H1 (cell line): ENCODE measurements at regions not wholly inside any gene's neighbourhood (a gene's known extent, or its start where the extent isn't known, plus 50 kb on each side); places are given as distances from the start of the nearest gene placed in this dataset.

Experiments used
- CTCF ChIA-PET: fragments of 300-600 bp; sonication (Branson Sonifier 250); formaldehyde crosslinking; loops from one replicate; lab custom pipeline; 2021; ENCODE audit not compliant: partially characterized antibody; lab: Charles Lee
- POLR2A ChIA-PET: fragments of 300-600 bp; sonication (Branson Sonifier 250); formaldehyde crosslinking; loops from one replicate; lab custom pipeline; 2021; ENCODE audit warnings: inconsistent platforms; ENCODE audit not compliant: partially characterized antibody; lab: Charles Lee
- DNase-seq, 2 experiments: peaks; one replicate each; pipeline versions ENCODE4 v3.0.0 to v3.0.0-alpha.2; 2010 to 2022; ENCODE audit warnings: low spot score in 2 of 2, low read depth in 1 of 2, mixed read lengths in 1 of 2
- FAIRE-seq: peaks from 2 replicates; lab custom pipeline; 2011; peaks lifted over from hg19 to GRCh38; lab: Jason Lieb, UNC
- H2AFZ ChIP-seq: 2 replicates; pipeline ENCODE4 v1.8.1; 2012; ENCODE audit warnings: low read length, inconsistent platforms
- H2AK5ac ChIP-seq: 2 replicates; pipeline ENCODE4 v1.6.1; 2013; ENCODE audit warnings: low read depth, low read length
- H2BK120ac ChIP-seq: replicated peaks from 2 replicates; pipeline ENCODE3; 2013; ENCODE audit warnings: low read depth, low read length, inconsistent platforms
- H2BK12ac ChIP-seq: 2 replicates; pipeline ENCODE4 v1.6.1; 2013; ENCODE audit warnings: low read depth, low read length
- H2BK15ac ChIP-seq: 2 replicates; pipeline ENCODE4 v1.6.1; 2013; ENCODE audit warnings: low read length
- H2BK20ac ChIP-seq: 2 replicates; pipeline ENCODE4 v1.6.1; 2013; ENCODE audit warnings: low read length
- H2BK5ac ChIP-seq: 2 replicates; pipeline ENCODE4 v1.6.1; 2013; ENCODE audit warnings: low read depth, low read length
- H3K14ac ChIP-seq: 2 replicates; pipeline ENCODE4 v1.6.1; 2013; ENCODE audit warnings: inconsistent platforms; ENCODE audit not compliant: insufficient read length
- H3K18ac ChIP-seq: 2 replicates; pipeline ENCODE4 v1.6.1; 2013; ENCODE audit warnings: low read length; ENCODE audit errors: extremely low read depth
- H3K23ac ChIP-seq: 2 replicates; pipeline ENCODE4 v1.6.1; 2013; ENCODE audit warnings: inconsistent platforms; ENCODE audit not compliant: insufficient read length
- H3K23me2 ChIP-seq: 2 replicates; pipeline ENCODE4 v1.6.1; 2013; ENCODE audit warnings: low read depth, low read length
- H3K27ac ChIP-seq: 2 replicates; pipeline ENCODE4 v1.6.1; 2011; ENCODE audit warnings: low read depth, low read length, inconsistent platforms
- H3K27me3 ChIP-seq, 4 experiments: replicated peaks in 1 of 4; 1 replicate in 1 of 4; 2 replicates in 3 of 4; pipeline versions ENCODE4 v1.6.1 to v1.8.1; 2011 to 2013; ENCODE audit warnings: low read length in 3 of 4, mild to moderate bottlenecking in 3 of 4, inconsistent platforms in 2 of 4, mixed read lengths in 2 of 4, moderate library complexity in 1 of 4; ENCODE audit not compliant: control insufficient read depth in 3 of 4, insufficient read depth in 3 of 4; ENCODE audit errors: extremely low read depth in 1 of 4
- H3K36me3 ChIP-seq, 4 experiments: 2 replicates each; pipeline versions ENCODE4 v1.6.1 to v1.8.1; 2011 to 2013; ENCODE audit warnings: mild to moderate bottlenecking in 4 of 4, low read length in 3 of 4, moderate library complexity in 2 of 4, control low read depth in 1 of 4, inconsistent platforms in 1 of 4; ENCODE audit not compliant: insufficient read depth in 4 of 4, control insufficient read depth in 2 of 4
- H3K4ac ChIP-seq: replicated peaks from 2 replicates; pipeline ENCODE3; 2013; ENCODE audit warnings: low read length, low read depth, mixed read lengths, inconsistent platforms; ENCODE audit not compliant: insufficient read length
- H3K4me1 ChIP-seq, 4 experiments: replicated peaks in 1 of 4; 1 replicate in 1 of 4; 2 replicates in 3 of 4; pipeline versions ENCODE4 v1.6.1 to v1.8.1; 2011 to 2013; ENCODE audit warnings: low read length in 3 of 4, inconsistent platforms in 2 of 4, mixed read lengths in 1 of 4; ENCODE audit not compliant: insufficient read depth in 4 of 4, control insufficient read depth in 3 of 4
- H3K4me2 ChIP-seq, 2 experiments: 2 replicates each; pipeline versions ENCODE4 v1.6.1 to v1.8.1; 2011 to 2013; ENCODE audit warnings: low read depth in 2 of 2, low read length in 2 of 2, control low read depth in 1 of 2, inconsistent platforms in 1 of 2, mild to moderate bottlenecking in 1 of 2; ENCODE audit not compliant: insufficient read depth in 1 of 2
- H3K4me3 ChIP-seq, 4 experiments: fragments of 200-600, 300-600 bp in 1 of 4; sonication (generic), shearing (Covaris generic), sonication (Bioruptor Twin) in 1 of 4; 2 replicates each; pipeline versions ENCODE4 v1.5.1 to v1.8.1; 2011 to 2016; ENCODE audit warnings: low read length in 4 of 4, low read depth in 3 of 4, control low read depth in 2 of 4, inconsistent platforms in 2 of 4, mild to moderate bottlenecking in 2 of 4, mixed read lengths in 1 of 4, moderate library complexity in 1 of 4; ENCODE audit not compliant: insufficient read depth in 2 of 4; ENCODE audit errors: extremely low read depth in 1 of 4
- H3K56ac ChIP-seq: replicated peaks from 2 replicates; pipeline ENCODE3; 2013; ENCODE audit warnings: low read depth, mild to moderate bottlenecking, mixed read lengths, low read length, inconsistent platforms; ENCODE audit not compliant: insufficient read length
- H3K79me1 ChIP-seq: 2 replicates; pipeline ENCODE4 v1.6.1; 2013; ENCODE audit warnings: low read depth, low read length, control low read depth
- H3K79me2 ChIP-seq, 2 experiments: 2 replicates each; pipeline versions ENCODE4 v1.6.1 to v1.8.1; 2012 to 2013; ENCODE audit warnings: low read length in 2 of 2, mild to moderate bottlenecking in 2 of 2, inconsistent platforms in 1 of 2; ENCODE audit not compliant: insufficient read depth in 2 of 2, control insufficient read depth in 1 of 2
- H3K9ac ChIP-seq, 4 experiments: replicated peaks in 1 of 4; 1 replicate in 1 of 4; 2 replicates in 3 of 4; pipeline versions ENCODE4 v1.6.1 to v1.8.1; 2011 to 2013; ENCODE audit warnings: low read depth in 3 of 4, low read length in 3 of 4, control low read depth in 2 of 4, mild to moderate bottlenecking in 2 of 4, moderate library complexity in 2 of 4, inconsistent platforms in 1 of 4; ENCODE audit errors: extremely low read depth in 1 of 4
- H3K9me3 ChIP-seq, 2 experiments: 2 replicates each; pipeline versions ENCODE4 v1.6.1 to v1.8.1; 2012 to 2013; ENCODE audit warnings: mild to moderate bottlenecking in 2 of 2, moderate library complexity in 2 of 2, control low read depth in 1 of 2, inconsistent platforms in 1 of 2, low read depth in 1 of 2, low read length in 1 of 2, mixed read lengths in 1 of 2; ENCODE audit not compliant: insufficient read depth in 2 of 2
- H4K20me1 ChIP-seq, 2 experiments: replicated peaks in 1 of 2; 2 replicates each; pipeline versions ENCODE3 to v1.8.1; 2011 to 2013; ENCODE audit warnings: inconsistent platforms in 2 of 2, low read length in 2 of 2, mild to moderate bottlenecking in 1 of 2; ENCODE audit not compliant: insufficient read depth in 2 of 2, control insufficient read depth in 1 of 2
- H4K5ac ChIP-seq: 2 replicates; pipeline ENCODE4 v1.6.1; 2013; ENCODE audit warnings: low read length, low read depth, mixed read lengths, inconsistent platforms; ENCODE audit not compliant: insufficient read length
- H4K8ac ChIP-seq: 2 replicates; pipeline ENCODE4 v1.8.0; 2013; ENCODE audit warnings: mild to moderate bottlenecking, moderate library complexity, low read length, inconsistent platforms; ENCODE audit not compliant: insufficient read depth; ENCODE audit errors: extremely low read depth
- H4K91ac ChIP-seq: replicated peaks from 2 replicates; pipeline ENCODE3; 2013; ENCODE audit warnings: low read length, mixed read lengths, inconsistent platforms; ENCODE audit not compliant: insufficient read length
- CHD1 ChIP-seq: IDR thresholded peaks from 2 replicates; pipeline ENCODE4 v1.6.1; 2012; ENCODE audit warnings: low read depth, low read length, improper control_type of control experiment
- EZH2 ChIP-seq: fragments of 200-600 bp; sonication (generic); IDR thresholded peaks from 2 replicates; pipeline ENCODE4 v1.7.1; 2012; ENCODE audit warnings: low read depth, mild to moderate bottlenecking, moderate library complexity, low read length, inconsistent platforms; ENCODE audit not compliant: severe bottlenecking
- GABPA ChIP-seq: IDR thresholded peaks from 2 replicates; pipeline ENCODE4 v1.6.1; 2011; ENCODE audit warnings: mild to moderate bottlenecking, low read length, moderate library complexity, borderline replicate concordance; ENCODE audit not compliant: insufficient read depth
- HDAC6 ChIP-seq: IDR thresholded peaks from one replicate; pipeline ENCODE4 v1.7.1; 2012; ENCODE audit warnings: low read depth, mild to moderate bottlenecking, inconsistent platforms, low read length, moderate library complexity
- RFX5 ChIP-seq: IDR thresholded peaks from 2 replicates; pipeline ENCODE4 v1.6.1; 2011; ENCODE audit warnings: low read depth, low read length, improper control_type of control experiment, borderline replicate concordance
- SIX5 ChIP-seq: IDR thresholded peaks from 2 replicates; pipeline ENCODE4 v1.6.1; 2011; ENCODE audit warnings: mild to moderate bottlenecking, low read depth, low read length
- WGBS, 2 experiments: shearing (Covaris generic) in 1 of 2; methylation state at CpG; one replicate each; pipeline versions ENCODE4 v1.1.6 to v1.1.7; 2013 to 2015; ENCODE audit warnings: low lambda C conversion rate in 2 of 2, mixed read lengths in 2 of 2, inconsistent platforms in 1 of 2, low coverage in 1 of 2, missing lambda C conversion rate in 1 of 2; ENCODE audit not compliant: insufficient replicate concordance in 2 of 2, insufficient coverage in 1 of 2, insufficient read length in 1 of 2; ENCODE audit errors: extremely low coverage in 1 of 2, missing lambda C conversion rate in 1 of 2; 5-methylcytosine and 5-hydroxymethylcytosine counted together

GRCh38 chr9:13800776-13801175, 513.2 kb downstream of the NFIB start:
- no peak overlapping the region for H4K8ac ChIP-seq
- no peak overlapping the region for H3K56ac ChIP-seq
- no peaks in the 10 kb centered on the region for H3K79me1 ChIP-seq
- H3K4me3 ChIP-seq: no peak overlapping the region
- H3K4ac ChIP-seq: no peak overlapping the region
- no peak overlapping the region for H4K91ac ChIP-seq
- no peaks in the 10 kb centered on the region for H3K9me3 ChIP-seq
- H3K79me2 ChIP-seq: no peaks in the 10 kb centered on the region
- DNase-seq (no peak), FAIRE-seq (no peak)
- no peak overlapping the region for H3K9ac ChIP-seq
- H3K23ac ChIP-seq: no peak overlapping the region
- no peaks in the 10 kb centered on the region for H3K36me3 ChIP-seq
- no peak overlapping the region for H2BK20ac ChIP-seq
- ChIA-PET CTCF (no interaction called here), POLR2A (no interaction called here)
- no peak overlapping the region for H2BK12ac ChIP-seq
- no peaks in the 10 kb centered on the region for H3K23me2 ChIP-seq
- no peak for TF ChIP-seq CHD1
- no peak for TF ChIP-seq EZH2
- TF ChIP-seq GABPA: no peak
- no peak for TF ChIP-seq SIX5
- no peak for TF ChIP-seq RFX5
- TF ChIP-seq HDAC6: no peak
- H3K4me2 ChIP-seq: no peak overlapping the region
- H2BK120ac ChIP-seq: no peak overlapping the region
- no peaks in the 10 kb centered on the region for H4K20me1 ChIP-seq
- WGBS, 2 experiments: 74% methylated on average over 3 of the region's 3 CpGs; no CpG with 5 or more reads in 1 of the 2 experiments
- H3K4me1 ChIP-seq: no peaks in the 10 kb centered on the region
- no peak overlapping the region for H3K18ac ChIP-seq
- H3K27ac ChIP-seq: no peak overlapping the region
- H2AFZ ChIP-seq: no peak overlapping the region
- no peak overlapping the region for H2AK5ac ChIP-seq
- H3K14ac ChIP-seq: no peak overlapping the region
- H3K27me3 ChIP-seq: no peaks in the 10 kb centered on the region
- no peak overlapping the region for H4K5ac ChIP-seq
- H2BK5ac ChIP-seq: no peak overlapping the region
- no peak overlapping the region for H2BK15ac ChIP-seq
